HG02885 (cell line): ENCODE measurements at regions not wholly inside any gene's neighbourhood (a gene's known extent, or its start where the extent isn't known, plus 50 kb on each side); places are given as distances from the start of the nearest gene placed in this dataset.

Experiments used
- ATAC-seq: cut with Tn5 transposase; IDR thresholded peaks from one replicate; pipeline ENCODE4 v1.9.1; 2021; ENCODE audit warnings: mild to moderate bottlenecking; ENCODE audit not compliant: unreplicated experiment, poor library complexity

GRCh38 chr9:82563094-82563493, 499.8 kb downstream of the RASEF start:
- no peak for ATAC-seq

GRCh38 chr9:82563841-82564240, 499.1 kb downstream of the RASEF start:
- ATAC-seq: no peak

- no peak for ATAC-seq
Measured at GRCh38 chr9:82565188-82565969, 497.6 kb downstream of the RASEF start.

- no peak for ATAC-seq
Measured at GRCh38 chr9:82567953-82568352, 495.0 kb downstream of the RASEF start.

- ATAC-seq: no peak
Measured at GRCh38 chr9:82570226-82570625, 492.7 kb downstream of the RASEF start.

- no peak for ATAC-seq
Measured at GRCh38 chr9:82571540-82571939, 491.4 kb downstream of the RASEF start.

- ATAC-seq: no peak
Measured at GRCh38 chr9:82572146-82572545, 490.8 kb downstream of the RASEF start.

GRCh38 chr9:82574911-82575310, 488.0 kb downstream of the RASEF start:
- no peak for ATAC-seq

GRCh38 chr9:82580921-82581320, 482.0 kb downstream of the RASEF start:
- no peak for ATAC-seq

GRCh38 chr9:82581516-82581915, 481.4 kb downstream of the RASEF start:
- no peak for ATAC-seq

GRCh38 chr9:82581935-82582334, 481.0 kb downstream of the RASEF start:
- no peak for ATAC-seq

- no peak for ATAC-seq
Measured at GRCh38 chr9:82582693-82583092, 480.2 kb downstream of the RASEF start.

GRCh38 chr9:82583524-82583923, 479.4 kb downstream of the RASEF start:
- no peak for ATAC-seq

GRCh38 chr9:82584349-82584863, 478.5 kb downstream of the RASEF start:
- no peak for ATAC-seq

- ATAC-seq: no peak
Measured at GRCh38 chr9:82586918-82587356, 476.0 kb downstream of the RASEF start.

GRCh38 chr9:82588301-82589180, 474.4 kb downstream of the RASEF start:
- ATAC-seq: no peak

GRCh38 chr9:82590845-82591244, 472.1 kb downstream of the RASEF start:
- ATAC-seq: no peak

- no peak for ATAC-seq
Measured at GRCh38 chr9:82593501-82593900, 469.4 kb downstream of the RASEF start.

- ATAC-seq: no peak
Measured at GRCh38 chr9:82597241-82598203, 465.4 kb downstream of the RASEF start.
